ENCODE measurements at regions not wholly inside any gene's neighbourhood (a gene's known extent, or its start where the extent isn't known, plus 50 kb on each side); places are given as distances from the start of the nearest gene placed in this dataset.

DNA sequence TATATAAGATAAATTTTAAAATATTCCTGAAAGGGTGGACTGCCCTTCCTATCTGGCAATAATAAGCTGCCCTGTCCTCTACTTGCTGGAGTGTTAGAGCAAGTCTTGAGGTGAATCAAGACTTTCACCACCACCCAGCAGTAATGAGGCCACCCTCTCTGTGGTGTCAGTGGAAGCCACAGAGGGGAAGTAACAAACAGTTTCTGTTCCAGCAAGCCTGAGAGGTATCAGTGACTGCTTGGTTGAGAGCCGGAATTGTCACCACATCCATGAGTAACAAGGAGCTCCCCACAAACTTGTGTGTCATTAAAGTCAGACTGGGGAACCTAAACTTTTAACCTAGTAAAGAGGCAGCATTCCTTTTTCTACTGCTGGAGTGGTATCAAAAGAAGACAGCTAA is 532.7 kb upstream of the SPRY2 start:
- TF ChIP-seq, protein P1, sequence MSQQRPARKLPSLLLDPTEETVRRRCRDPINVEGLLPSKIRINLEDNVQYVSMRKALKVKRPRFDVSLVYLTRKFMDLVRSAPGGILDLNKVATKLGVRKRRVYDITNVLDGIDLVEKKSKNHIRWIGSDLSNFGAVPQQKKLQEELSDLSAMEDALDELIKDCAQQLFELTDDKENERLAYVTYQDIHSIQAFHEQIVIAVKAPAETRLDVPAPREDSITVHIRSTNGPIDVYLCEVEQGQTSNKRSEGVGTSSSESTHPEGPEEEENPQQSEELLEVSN (IDR thresholded peaks at IDR 0.05; ENCODE audit: borderline replicate concordance, low read depth): no peak
- TF ChIP-seq, protein P2, sequence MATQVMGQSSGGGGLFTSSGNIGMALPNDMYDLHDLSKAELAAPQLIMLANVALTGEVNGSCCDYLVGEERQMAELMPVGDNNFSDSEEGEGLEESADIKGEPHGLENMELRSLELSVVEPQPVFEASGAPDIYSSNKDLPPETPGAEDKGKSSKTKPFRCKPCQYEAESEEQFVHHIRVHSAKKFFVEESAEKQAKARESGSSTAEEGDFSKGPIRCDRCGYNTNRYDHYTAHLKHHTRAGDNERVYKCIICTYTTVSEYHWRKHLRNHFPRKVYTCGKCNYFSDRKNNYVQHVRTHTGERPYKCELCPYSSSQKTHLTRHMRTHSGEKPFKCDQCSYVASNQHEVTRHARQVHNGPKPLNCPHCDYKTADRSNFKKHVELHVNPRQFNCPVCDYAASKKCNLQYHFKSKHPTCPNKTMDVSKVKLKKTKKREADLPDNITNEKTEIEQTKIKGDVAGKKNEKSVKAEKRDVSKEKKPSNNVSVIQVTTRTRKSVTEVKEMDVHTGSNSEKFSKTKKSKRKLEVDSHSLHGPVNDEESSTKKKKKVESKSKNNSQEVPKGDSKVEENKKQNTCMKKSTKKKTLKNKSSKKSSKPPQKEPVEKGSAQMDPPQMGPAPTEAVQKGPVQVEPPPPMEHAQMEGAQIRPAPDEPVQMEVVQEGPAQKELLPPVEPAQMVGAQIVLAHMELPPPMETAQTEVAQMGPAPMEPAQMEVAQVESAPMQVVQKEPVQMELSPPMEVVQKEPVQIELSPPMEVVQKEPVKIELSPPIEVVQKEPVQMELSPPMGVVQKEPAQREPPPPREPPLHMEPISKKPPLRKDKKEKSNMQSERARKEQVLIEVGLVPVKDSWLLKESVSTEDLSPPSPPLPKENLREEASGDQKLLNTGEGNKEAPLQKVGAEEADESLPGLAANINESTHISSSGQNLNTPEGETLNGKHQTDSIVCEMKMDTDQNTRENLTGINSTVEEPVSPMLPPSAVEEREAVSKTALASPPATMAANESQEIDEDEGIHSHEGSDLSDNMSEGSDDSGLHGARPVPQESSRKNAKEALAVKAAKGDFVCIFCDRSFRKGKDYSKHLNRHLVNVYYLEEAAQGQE (IDR thresholded peaks at IDR 0.05): no peak
- TF ChIP-seq, protein P3, sequence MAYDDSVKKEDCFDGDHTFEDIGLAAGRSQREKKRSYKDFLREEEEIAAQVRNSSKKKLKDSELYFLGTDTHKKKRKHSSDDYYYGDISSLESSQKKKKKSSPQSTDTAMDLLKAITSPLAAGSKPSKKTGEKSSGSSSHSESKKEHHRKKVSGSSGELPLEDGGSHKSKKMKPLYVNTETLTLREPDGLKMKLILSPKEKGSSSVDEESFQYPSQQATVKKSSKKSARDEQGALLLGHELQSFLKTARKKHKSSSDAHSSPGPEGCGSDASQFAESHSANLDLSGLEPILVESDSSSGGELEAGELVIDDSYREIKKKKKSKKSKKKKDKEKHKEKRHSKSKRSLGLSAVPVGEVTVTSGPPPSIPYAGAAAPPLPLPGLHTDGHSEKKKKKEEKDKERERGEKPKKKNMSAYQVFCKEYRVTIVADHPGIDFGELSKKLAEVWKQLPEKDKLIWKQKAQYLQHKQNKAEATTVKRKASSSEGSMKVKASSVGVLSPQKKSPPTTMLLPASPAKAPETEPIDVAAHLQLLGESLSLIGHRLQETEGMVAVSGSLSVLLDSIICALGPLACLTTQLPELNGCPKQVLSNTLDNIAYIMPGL (CRISPR knock-in tag; IDR thresholded peaks at IDR 0.05; ENCODE audit: borderline replicate concordance): no peak
- TF ChIP-seq, protein P4, sequence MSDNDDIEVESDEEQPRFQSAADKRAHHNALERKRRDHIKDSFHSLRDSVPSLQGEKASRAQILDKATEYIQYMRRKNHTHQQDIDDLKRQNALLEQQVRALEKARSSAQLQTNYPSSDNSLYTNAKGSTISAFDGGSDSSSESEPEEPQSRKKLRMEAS (IDR thresholded peaks at IDR 0.05): no peak
- TF ChIP-seq MAZ (IDR thresholded peaks at IDR 0.05; ENCODE audit: borderline replicate concordance, low read depth, low read length): no peak

All from A549 (cell line).